Liver (tissue), 3 donors: ENCODE measurements at regions not wholly inside any gene's neighbourhood (a gene's known extent, or its start where the extent isn't known, plus 50 kb on each side); places are given as distances from the start of the nearest gene placed in this dataset.

Experiments used
- FOXA1 ChIP-seq: IDR thresholded peaks from 2 replicates; pipeline ENCODE4 v1.6.1; 2016; ENCODE audit warnings: antibody characterized with exemption
- GABPA ChIP-seq, 2 donors: IDR thresholded peaks in 1 of 2; conservative IDR thresholded peaks in 1 of 2; 2 replicates each; pipeline ENCODE4 v1.6.1; 2016; ENCODE audit warnings: antibody characterized with exemption in 2 of 2, mild to moderate bottlenecking in 1 of 2, moderate library complexity in 1 of 2
- REST ChIP-seq: IDR thresholded peaks from 2 replicates; pipeline ENCODE4 v1.6.1; 2016; ENCODE audit warnings: antibody characterized with exemption, mild to moderate bottlenecking
- TAF1 ChIP-seq: conservative IDR thresholded peaks from 2 replicates; pipeline ENCODE4 v1.6.1; 2016; ENCODE audit warnings: antibody characterized with exemption, mild to moderate bottlenecking
- TF ChIP-seq, protein P1 (sequence below): fragments of 150-350 bp; IDR thresholded peaks from 2 replicates; pipeline ENCODE4 v1.5.1; 2017; ENCODE audit warnings: improper control_type of control experiment, low read depth, low read length; ENCODE audit not compliant: missing input control
- TF ChIP-seq, protein P2 (sequence below): IDR thresholded peaks from 2 replicates; pipeline ENCODE4 v1.6.1; 2016; ENCODE audit warnings: antibody characterized with exemption
- donor health status: healthy.
- donor health status: healthy.

DNA sequence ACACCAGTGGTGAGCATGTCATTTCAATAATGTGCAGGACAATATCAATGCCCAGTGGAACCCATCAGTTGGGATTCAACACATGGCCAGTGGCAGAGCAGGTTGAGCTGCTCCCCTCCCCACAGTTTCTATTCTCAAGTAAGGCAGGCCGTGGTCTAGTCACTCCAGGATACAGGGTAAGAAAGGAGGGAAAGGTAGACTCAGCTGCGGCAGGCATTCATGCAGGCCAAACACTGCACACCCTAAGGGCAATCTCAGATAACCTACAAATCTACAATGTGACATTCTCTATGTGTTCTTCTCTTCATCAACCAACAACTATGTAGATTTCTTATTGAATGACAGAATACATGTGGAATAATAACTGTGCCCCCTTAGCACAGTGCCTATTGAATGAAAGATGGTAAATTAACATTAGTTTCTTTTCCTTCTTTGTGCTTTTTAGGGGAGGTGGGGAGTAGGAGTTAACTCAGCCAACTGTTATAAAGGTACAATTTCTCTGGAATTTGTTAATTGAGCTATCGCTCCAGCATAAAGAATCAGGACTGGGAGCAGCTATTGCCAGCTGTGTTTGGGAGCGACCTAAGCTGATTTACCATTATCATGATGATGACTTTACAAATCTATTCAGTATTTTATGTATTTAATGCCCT, 89.7 kb downstream of the FAM50B start:
- TF ChIP-seq REST (no peak), FOXA1 (no peak), TAF1 (no peak), GABPA (IDR thresholded peaks at IDR 0.05 in 1 of 2, conservative IDR thresholded peaks at IDR 0.05 in 1 of 2) (no peak)
- TF ChIP-seq, protein P1, sequence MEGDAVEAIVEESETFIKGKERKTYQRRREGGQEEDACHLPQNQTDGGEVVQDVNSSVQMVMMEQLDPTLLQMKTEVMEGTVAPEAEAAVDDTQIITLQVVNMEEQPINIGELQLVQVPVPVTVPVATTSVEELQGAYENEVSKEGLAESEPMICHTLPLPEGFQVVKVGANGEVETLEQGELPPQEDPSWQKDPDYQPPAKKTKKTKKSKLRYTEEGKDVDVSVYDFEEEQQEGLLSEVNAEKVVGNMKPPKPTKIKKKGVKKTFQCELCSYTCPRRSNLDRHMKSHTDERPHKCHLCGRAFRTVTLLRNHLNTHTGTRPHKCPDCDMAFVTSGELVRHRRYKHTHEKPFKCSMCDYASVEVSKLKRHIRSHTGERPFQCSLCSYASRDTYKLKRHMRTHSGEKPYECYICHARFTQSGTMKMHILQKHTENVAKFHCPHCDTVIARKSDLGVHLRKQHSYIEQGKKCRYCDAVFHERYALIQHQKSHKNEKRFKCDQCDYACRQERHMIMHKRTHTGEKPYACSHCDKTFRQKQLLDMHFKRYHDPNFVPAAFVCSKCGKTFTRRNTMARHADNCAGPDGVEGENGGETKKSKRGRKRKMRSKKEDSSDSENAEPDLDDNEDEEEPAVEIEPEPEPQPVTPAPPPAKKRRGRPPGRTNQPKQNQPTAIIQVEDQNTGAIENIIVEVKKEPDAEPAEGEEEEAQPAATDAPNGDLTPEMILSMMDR = no peak
- TF ChIP-seq, protein P2, sequence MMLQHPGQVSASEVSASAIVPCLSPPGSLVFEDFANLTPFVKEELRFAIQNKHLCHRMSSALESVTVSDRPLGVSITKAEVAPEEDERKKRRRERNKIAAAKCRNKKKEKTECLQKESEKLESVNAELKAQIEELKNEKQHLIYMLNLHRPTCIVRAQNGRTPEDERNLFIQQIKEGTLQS = no peak
